Neural cell (in vitro differentiated cells): ENCODE measurements at regions not wholly inside any gene's neighbourhood (a gene's known extent, or its start where the extent isn't known, plus 50 kb on each side); places are given as distances from the start of the nearest gene placed in this dataset.

Experiments used
- H2AFZ ChIP-seq: fragments of 200-600, 300-800 bp; sonication (generic), shearing (Covaris generic); 2 replicates; pipeline ENCODE4 v1.6.0; 2014; ENCODE audit warnings: low read depth, mild to moderate bottlenecking, antibody characterized with exemption, low read length, moderate library complexity
- H3F3A ChIP-seq: fragments of 200-600 bp; shearing (Covaris generic); 2 replicates; pipeline ENCODE4 v1.6.1; 2016; ENCODE audit warnings: mild to moderate bottlenecking, moderate library complexity, mixed read lengths, antibody characterized with exemption, low read length; ENCODE audit not compliant: insufficient read depth, poor library complexity, severe bottlenecking
- H3K27ac ChIP-seq: fragments of 200-600, 300-800 bp; sonication (generic), shearing (Covaris generic); 2 replicates; pipeline ENCODE4 v1.5.1; 2014; ENCODE audit warnings: mild to moderate bottlenecking, low read length, moderate library complexity
- H3K27me3 ChIP-seq: fragments of 300-800, 200-600 bp; sonication (generic), shearing (Covaris generic); 2 replicates; pipeline ENCODE4 v1.6.0; 2014; ENCODE audit warnings: mild to moderate bottlenecking, low read depth, low read length, moderate library complexity; ENCODE audit not compliant: insufficient read depth
- H3K36me3 ChIP-seq: fragments of 300-800, 200-600 bp; sonication (generic), shearing (Covaris generic); 2 replicates; pipeline ENCODE4 v1.5.1; 2014; ENCODE audit warnings: mild to moderate bottlenecking, antibody characterized with exemption, low read length, moderate library complexity; ENCODE audit not compliant: insufficient read depth
- H3K4me2 ChIP-seq: fragments of 300-800, 200-600 bp; sonication (generic), shearing (Covaris generic); 2 replicates; pipeline ENCODE4 v1.6.0; 2014; ENCODE audit warnings: mild to moderate bottlenecking, low read length
- H3K4me3 ChIP-seq: fragments of 300-800, 200-600 bp; sonication (generic), shearing (Covaris generic); 2 replicates; pipeline ENCODE4 v1.5.1; 2014; ENCODE audit warnings: mild to moderate bottlenecking, low read length, moderate library complexity
- H3K79me2 ChIP-seq: fragments of 200-600 bp; shearing (Covaris generic); replicated peaks from 2 replicates; pipeline ENCODE4 v1.6.0; 2014; ENCODE audit warnings: mild to moderate bottlenecking, low read length, moderate library complexity; ENCODE audit not compliant: insufficient read depth
- H3K9ac ChIP-seq: fragments of 300-800, 200-600 bp; sonication (generic), shearing (Covaris generic); 2 replicates; pipeline ENCODE4 v1.6.1; 2016; ENCODE audit warnings: mild to moderate bottlenecking, low read length, mixed read lengths
- H3K9me2 ChIP-seq: fragments of 200-600 bp; shearing (Covaris generic); 2 replicates; pipeline ENCODE4 v1.6.1; 2016; ENCODE audit warnings: mild to moderate bottlenecking, low read length, mixed read lengths; ENCODE audit not compliant: insufficient read depth
- H3K9me3 ChIP-seq: fragments of 200-600, 300-800 bp; sonication (generic), shearing (Covaris generic); 2 replicates; pipeline ENCODE4 v1.6.1; 2016; ENCODE audit warnings: mild to moderate bottlenecking, mixed run types, low read length, moderate library complexity, mixed read lengths
- H4K20me1 ChIP-seq: fragments of 200-600 bp; shearing (Covaris generic); 2 replicates; pipeline ENCODE4 v1.6.1; 2016; ENCODE audit warnings: mild to moderate bottlenecking, mixed run types; ENCODE audit not compliant: insufficient read depth
- CTCF ChIP-seq: fragments of 450-650 bp; IDR thresholded peaks from 2 replicates; pipeline ENCODE4 v1.5.1; 2014; ENCODE audit warnings: antibody characterized with exemption, mild to moderate bottlenecking, moderate library complexity; ENCODE audit not compliant: poor library complexity, severe bottlenecking
- EP300 ChIP-seq: fragments of 450-650 bp; conservative IDR thresholded peaks from 2 replicates; pipeline ENCODE4 v1.6.1; 2014; ENCODE audit warnings: antibody characterized with exemption, mild to moderate bottlenecking, moderate library complexity; ENCODE audit not compliant: poor library complexity, severe bottlenecking
- EZH2 ChIP-seq: fragments of 200-600, 300-800 bp; shearing (Covaris generic), sonication (generic); IDR thresholded peaks from 2 replicates; pipeline ENCODE4 v1.6.1; 2014; ENCODE audit warnings: antibody characterized with exemption, low read length, borderline replicate concordance, mild to moderate bottlenecking; ENCODE audit not compliant: insufficient read depth, poor library complexity, severe bottlenecking
- MXI1 ChIP-seq: fragments of 450-650 bp; conservative IDR thresholded peaks from 2 replicates; pipeline ENCODE4 v1.6.1; 2014; ENCODE audit warnings: antibody characterized with exemption, mild to moderate bottlenecking; ENCODE audit not compliant: poor library complexity, severe bottlenecking
- POLR2AphosphoS5 ChIP-seq: IDR thresholded peaks from 2 replicates; pipeline ENCODE4 v1.6.1; 2012
- RAD21 ChIP-seq: fragments of 450-650 bp; conservative IDR thresholded peaks from 2 replicates; pipeline ENCODE4 v1.6.1; 2014; ENCODE audit warnings: antibody characterized with exemption, mild to moderate bottlenecking, moderate library complexity
- SMC3 ChIP-seq: fragments of 450-650 bp; conservative IDR thresholded peaks from 2 replicates; pipeline ENCODE4 v1.6.1; 2014; ENCODE audit warnings: antibody characterized with exemption, mild to moderate bottlenecking, moderate library complexity; ENCODE audit not compliant: poor library complexity
- TAF1 ChIP-seq: IDR thresholded peaks from 2 replicates; pipeline ENCODE4 v1.6.1; 2012; ENCODE audit warnings: low read depth
- TF ChIP-seq, protein P1 (sequence below): IDR thresholded peaks from 2 replicates; pipeline ENCODE4 v1.6.1; 2012; ENCODE audit warnings: borderline replicate concordance

DNA sequence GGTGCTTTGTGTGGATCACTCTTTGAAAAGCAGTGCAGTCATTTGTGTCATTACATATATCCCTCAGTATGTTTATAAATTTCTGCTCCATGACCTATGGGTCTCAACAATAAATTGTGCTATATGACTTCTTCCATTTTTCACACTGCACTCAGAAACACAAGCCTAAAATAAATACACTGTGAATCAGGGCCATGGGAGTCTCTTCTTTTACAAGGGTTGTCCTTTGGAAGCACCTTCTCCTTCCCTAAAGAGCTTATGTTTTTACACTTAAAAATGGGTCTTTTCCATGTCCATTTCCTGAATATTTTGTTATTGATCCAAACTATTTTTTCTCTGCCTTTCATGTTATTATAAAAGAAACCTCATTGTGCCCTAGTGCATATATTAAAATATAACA lies 108.3 kb upstream of the MEOX2 start:
- H3K36me3 ChIP-seq = no peaks in the 10 kb centered on the region
- H3K27ac ChIP-seq = no peak overlapping the region
- no peaks in the 10 kb centered on the region for H3K27me3 ChIP-seq
- no peaks in the 10 kb centered on the region for H3K79me2 ChIP-seq
- no peaks in the 10 kb centered on the region for H3K9me3 ChIP-seq
- H3F3A ChIP-seq = no peaks in the 10 kb centered on the region
- no peaks in the 10 kb centered on the region for H4K20me1 ChIP-seq
- H3K4me3 ChIP-seq = no peak overlapping the region
- TF ChIP-seq RAD21 (no peak), EZH2 (no peak), TAF1 (no peak), EP300 (no peak), POLR2AphosphoS5 (no peak), SMC3 (no peak), CTCF (no peak), MXI1 (no peak)
- TF ChIP-seq, protein P1, sequence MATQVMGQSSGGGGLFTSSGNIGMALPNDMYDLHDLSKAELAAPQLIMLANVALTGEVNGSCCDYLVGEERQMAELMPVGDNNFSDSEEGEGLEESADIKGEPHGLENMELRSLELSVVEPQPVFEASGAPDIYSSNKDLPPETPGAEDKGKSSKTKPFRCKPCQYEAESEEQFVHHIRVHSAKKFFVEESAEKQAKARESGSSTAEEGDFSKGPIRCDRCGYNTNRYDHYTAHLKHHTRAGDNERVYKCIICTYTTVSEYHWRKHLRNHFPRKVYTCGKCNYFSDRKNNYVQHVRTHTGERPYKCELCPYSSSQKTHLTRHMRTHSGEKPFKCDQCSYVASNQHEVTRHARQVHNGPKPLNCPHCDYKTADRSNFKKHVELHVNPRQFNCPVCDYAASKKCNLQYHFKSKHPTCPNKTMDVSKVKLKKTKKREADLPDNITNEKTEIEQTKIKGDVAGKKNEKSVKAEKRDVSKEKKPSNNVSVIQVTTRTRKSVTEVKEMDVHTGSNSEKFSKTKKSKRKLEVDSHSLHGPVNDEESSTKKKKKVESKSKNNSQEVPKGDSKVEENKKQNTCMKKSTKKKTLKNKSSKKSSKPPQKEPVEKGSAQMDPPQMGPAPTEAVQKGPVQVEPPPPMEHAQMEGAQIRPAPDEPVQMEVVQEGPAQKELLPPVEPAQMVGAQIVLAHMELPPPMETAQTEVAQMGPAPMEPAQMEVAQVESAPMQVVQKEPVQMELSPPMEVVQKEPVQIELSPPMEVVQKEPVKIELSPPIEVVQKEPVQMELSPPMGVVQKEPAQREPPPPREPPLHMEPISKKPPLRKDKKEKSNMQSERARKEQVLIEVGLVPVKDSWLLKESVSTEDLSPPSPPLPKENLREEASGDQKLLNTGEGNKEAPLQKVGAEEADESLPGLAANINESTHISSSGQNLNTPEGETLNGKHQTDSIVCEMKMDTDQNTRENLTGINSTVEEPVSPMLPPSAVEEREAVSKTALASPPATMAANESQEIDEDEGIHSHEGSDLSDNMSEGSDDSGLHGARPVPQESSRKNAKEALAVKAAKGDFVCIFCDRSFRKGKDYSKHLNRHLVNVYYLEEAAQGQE = no peak
- no peak overlapping the region for H3K9ac ChIP-seq
- H3K4me2 ChIP-seq = no peak overlapping the region
- no peak overlapping the region for H2AFZ ChIP-seq
- H3K9me2 ChIP-seq = no peaks in the 10 kb centered on the region

- Histone ChIP-seq H3K27me3 (no peaks in the 10 kb centered on the region), H2AFZ (no peak overlapping the region), H3K9me3 (no peaks in the 10 kb centered on the region), H4K20me1 (no peaks in the 10 kb centered on the region), H3K9me2 (no peaks in the 10 kb centered on the region), H3K27ac (no peak overlapping the region), H3K4me3 (no peak overlapping the region), H3K36me3 (no peaks in the 10 kb centered on the region), H3K79me2 (no peaks in the 10 kb centered on the region), H3K9ac (no peak overlapping the region), H3K4me2 (no peak overlapping the region), H3F3A (no peaks in the 10 kb centered on the region)
- no peak for TF ChIP-seq EP300
- TF ChIP-seq, protein P1 = no peak
- TF ChIP-seq RAD21 = no peak
- TF ChIP-seq MXI1 = no peak
- no peak for TF ChIP-seq POLR2AphosphoS5
- no peak for TF ChIP-seq TAF1
- TF ChIP-seq CTCF = no peak
- no peak for TF ChIP-seq EZH2
- TF ChIP-seq SMC3 = no peak
These were observed 98.2 kb upstream of the MEOX2 start for GRCh38 chr7:15784694-15785030.
